Lower leg skin (tissue), 4 donors: ENCODE measurements at regions not wholly inside any gene's neighbourhood (a gene's known extent, or its start where the extent isn't known, plus 50 kb on each side); places are given as distances from the start of the nearest gene placed in this dataset.

Source experiments
- DNase-seq, 2 donors: peaks; one replicate each; pipeline ENCODE4 v3.0.0-alpha.2; 2019; ENCODE audit warnings: low spot score in 2 of 2
- H3K4me3 ChIP-seq: fragments of 200-600 bp; sonication (generic); 2 replicates; pipeline ENCODE4 v1.5.1; 2017; ENCODE audit warnings: mild to moderate bottlenecking, low read depth; ENCODE audit not compliant: poor library complexity, severe bottlenecking
- POLR2A ChIP-seq, 2 donors: fragments of 450-650 bp; IDR thresholded peaks; one replicate each; pipeline ENCODE4 v1.6.1; 2016 to 2017; ENCODE audit warnings: antibody characterized with exemption in 2 of 2, mild to moderate bottlenecking in 1 of 2, moderate library complexity in 1 of 2
- whole genome bisulfite sequencing, 2 donors: methylation state at CpG; one replicate each; pipeline ENCODE4 v1.1.5; 2018; 5-methylcytosine and 5-hydroxymethylcytosine counted together
- intact Hi-C: fragments of 100-400 bp; cut with DNase I; formaldehyde crosslinking; loops from one replicate; pipeline ENCODE4 v1.15.0; 2023; ENCODE audit warnings: low total_unique reads
- TF ChIP-seq, protein P1 (sequence below), 3 donors: fragments of 450-650 bp; IDR thresholded peaks; one replicate each; pipeline ENCODE4 v1.5.1; 2016; ENCODE audit warnings: antibody characterized with exemption in 3 of 3, mild to moderate bottlenecking in 3 of 3, moderate library complexity in 2 of 3

DNA sequence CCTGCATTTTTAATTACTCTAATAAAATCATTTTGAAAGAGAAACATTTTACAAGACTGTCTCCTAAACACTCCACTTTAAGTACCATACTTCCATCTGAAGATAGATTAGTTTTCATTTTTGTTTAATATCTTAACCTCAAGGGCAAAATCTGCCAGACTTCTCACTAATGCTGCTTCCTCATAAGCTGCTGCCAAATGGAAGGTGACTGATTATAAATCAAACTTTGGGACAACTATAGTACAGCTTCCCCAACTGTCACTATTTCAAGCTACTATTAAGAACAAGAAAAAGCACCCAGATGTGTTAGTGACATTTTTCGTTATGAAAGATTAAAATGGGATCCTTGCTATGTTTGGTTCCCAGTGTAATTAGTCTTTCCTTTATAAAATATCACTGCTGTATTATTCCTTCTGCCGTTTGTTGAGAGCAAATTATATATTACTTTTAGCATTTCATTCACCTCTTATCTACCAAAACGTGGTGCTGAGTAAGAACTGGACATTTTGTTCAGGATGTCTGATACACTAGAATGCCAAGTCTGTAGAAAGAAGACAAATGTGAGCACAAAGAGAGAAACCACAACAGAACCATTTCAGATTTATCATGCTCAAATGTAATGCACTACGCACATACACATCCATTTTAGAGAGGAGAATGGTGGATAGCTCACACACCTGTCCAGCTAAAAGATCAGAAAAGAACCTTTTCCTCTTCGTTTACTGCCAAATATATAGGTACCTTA is 312.2 kb upstream of the C11orf87 start:
- intact Hi-C loops: no loop called here
- 69 to 71% methylated on average over 5 of the region's 5 CpGs for WGBS, 2 donors
- H3K4me3 ChIP-seq: no peak overlapping the region
- TF ChIP-seq, protein P1, sequence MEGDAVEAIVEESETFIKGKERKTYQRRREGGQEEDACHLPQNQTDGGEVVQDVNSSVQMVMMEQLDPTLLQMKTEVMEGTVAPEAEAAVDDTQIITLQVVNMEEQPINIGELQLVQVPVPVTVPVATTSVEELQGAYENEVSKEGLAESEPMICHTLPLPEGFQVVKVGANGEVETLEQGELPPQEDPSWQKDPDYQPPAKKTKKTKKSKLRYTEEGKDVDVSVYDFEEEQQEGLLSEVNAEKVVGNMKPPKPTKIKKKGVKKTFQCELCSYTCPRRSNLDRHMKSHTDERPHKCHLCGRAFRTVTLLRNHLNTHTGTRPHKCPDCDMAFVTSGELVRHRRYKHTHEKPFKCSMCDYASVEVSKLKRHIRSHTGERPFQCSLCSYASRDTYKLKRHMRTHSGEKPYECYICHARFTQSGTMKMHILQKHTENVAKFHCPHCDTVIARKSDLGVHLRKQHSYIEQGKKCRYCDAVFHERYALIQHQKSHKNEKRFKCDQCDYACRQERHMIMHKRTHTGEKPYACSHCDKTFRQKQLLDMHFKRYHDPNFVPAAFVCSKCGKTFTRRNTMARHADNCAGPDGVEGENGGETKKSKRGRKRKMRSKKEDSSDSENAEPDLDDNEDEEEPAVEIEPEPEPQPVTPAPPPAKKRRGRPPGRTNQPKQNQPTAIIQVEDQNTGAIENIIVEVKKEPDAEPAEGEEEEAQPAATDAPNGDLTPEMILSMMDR (IDR thresholded peaks at IDR 0.05): no peak
- no peak for TF ChIP-seq POLR2A (IDR thresholded peaks at IDR 0.05)
- no peak for DNase-seq

GRCh38 chr11:109112261-109112660 is 309.7 kb upstream of the C11orf87 start:
- H3K4me3 ChIP-seq: no peak overlapping the region
- no peak for TF ChIP-seq POLR2A (IDR thresholded peaks at IDR 0.05)
- TF ChIP-seq, protein P1 (IDR thresholded peaks at IDR 0.05): no peak
- intact Hi-C loops: no loop called here
- WGBS, 2 donors: 32 to 34% methylated on average over 2 of the region's 2 CpGs
- no peak for DNase-seq

DNA sequence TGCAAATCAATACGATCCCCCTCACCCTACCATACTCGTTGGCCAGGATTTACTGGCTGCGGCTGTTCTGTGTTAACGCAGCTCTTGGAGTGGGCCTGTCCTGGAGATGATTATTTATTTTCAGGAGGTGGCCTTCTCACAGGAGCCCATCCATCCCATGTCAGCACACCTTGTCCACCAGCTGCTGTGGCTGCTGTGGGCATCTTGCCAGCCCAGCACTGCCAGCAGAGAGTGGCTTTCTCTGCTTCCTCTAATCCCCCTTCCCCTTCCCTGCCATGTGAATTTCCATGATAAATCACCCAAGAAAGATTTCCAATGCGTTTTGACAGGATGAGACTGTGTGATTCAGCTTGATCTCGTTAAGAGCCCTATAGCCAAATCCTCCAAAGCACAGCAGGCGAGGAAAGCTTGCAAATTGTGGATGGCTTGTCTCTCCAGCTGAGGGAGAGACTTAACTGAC is 309.1 kb upstream of the C11orf87 start:
- DNase-seq: no peak
- 26 to 38% methylated on average over 7 of the region's 7 CpGs for WGBS, 2 donors
- TF ChIP-seq POLR2A (IDR thresholded peaks at IDR 0.05): no peak
- TF ChIP-seq, protein P1 (IDR thresholded peaks at IDR 0.05): no peak
- intact Hi-C loops: no loop called here
- H3K4me3 ChIP-seq: no peak overlapping the region

GRCh38 chr11:109120341-109120740 is 301.6 kb upstream of the C11orf87 start:
- DNase-seq: no peak
- WGBS, 2 donors: 91 to 92% methylated on average over 3 of the region's 3 CpGs
- H3K4me3 ChIP-seq: no peak overlapping the region
- intact Hi-C loops: no loop called here
- no peak for TF ChIP-seq POLR2A (IDR thresholded peaks at IDR 0.05)
- TF ChIP-seq, protein P1 (IDR thresholded peaks at IDR 0.05): no peak

GRCh38 chr11:109121173-109121932 is 300.6 kb upstream of the C11orf87 start:
- no peak for TF ChIP-seq POLR2A (IDR thresholded peaks at IDR 0.05)
- TF ChIP-seq, protein P1 (IDR thresholded peaks at IDR 0.05): no peak
- WGBS, 2 donors: 91 to 96% methylated on average over 5 of the region's 5 CpGs
- intact Hi-C loops: no loop called here
- no peak overlapping the region for H3K4me3 ChIP-seq
- no peak for DNase-seq
